HG02642 (cell line): ENCODE measurements at regions not wholly inside any gene's neighbourhood (a gene's known extent, or its start where the extent isn't known, plus 50 kb on each side); places are given as distances from the start of the nearest gene placed in this dataset.
"Not testable (repeated sequence)": the region's sequence is repeated elsewhere in the genome, so short reads cannot be mapped to it uniquely, and the experiment has no call there.

ENCODE experiments used
- ATAC-seq: cut with Tn5 transposase; IDR thresholded peaks from one replicate; pipeline ENCODE4 v1.9.1; 2021; ENCODE audit warnings: mild to moderate bottlenecking; ENCODE audit not compliant: unreplicated experiment, poor library complexity

GRCh38 chr1:192862271-192862670, 53.4 kb downstream of the RGS2 start:
- no peak for ATAC-seq

GRCh38 chr1:192866241-192866868, 57.5 kb downstream of the RGS2 start:
- ATAC-seq: no peak

GRCh38 chr1:192867180-192867579, 58.3 kb downstream of the RGS2 start:
- no peak for ATAC-seq

- no peak for ATAC-seq
Measured at GRCh38 chr1:192869308-192869940, 60.6 kb downstream of the RGS2 start.

- ATAC-seq: no peak
Measured at GRCh38 chr1:192872010-192872409, 63.2 kb downstream of the RGS2 start.

- ATAC-seq: no peak
Measured at GRCh38 chr1:192873836-192874235, 65.0 kb downstream of the RGS2 start.

GRCh38 chr1:192876633-192877032, 67.8 kb downstream of the RGS2 start:
- no peak for ATAC-seq

- no peak for ATAC-seq
Measured at GRCh38 chr1:192877283-192877886, 68.5 kb downstream of the RGS2 start.

GRCh38 chr1:192878249-192878648, 69.4 kb downstream of the RGS2 start:
- ATAC-seq: no peak

GRCh38 chr1:192879406-192879805, 70.6 kb downstream of the RGS2 start:
- no peak for ATAC-seq

- no peak for ATAC-seq
Measured at GRCh38 chr1:192880231-192880630, 71.4 kb downstream of the RGS2 start.

- ATAC-seq: no peak
Measured at GRCh38 chr1:192884241-192884640, 75.4 kb downstream of the RGS2 start.

- not testable (repeated sequence) for ATAC-seq
Measured at GRCh38 chr1:192885387-192885786, 76.5 kb downstream of the RGS2 start.

GRCh38 chr1:192887426-192887825, 78.6 kb downstream of the RGS2 start:
- no peak for ATAC-seq

GRCh38 chr1:192888574-192888973, 79.7 kb downstream of the RGS2 start:
- no peak for ATAC-seq

GRCh38 chr1:192889082-192889481, 80.2 kb downstream of the RGS2 start:
- no peak for ATAC-seq

GRCh38 chr1:192890134-192890533, 81.3 kb downstream of the RGS2 start:
- no peak for ATAC-seq

GRCh38 chr1:192892934-192893333, 84.1 kb downstream of the RGS2 start:
- ATAC-seq: no peak

GRCh38 chr1:192895487-192895886, 86.6 kb downstream of the RGS2 start:
- ATAC-seq: not testable (repeated sequence)

- no peak for ATAC-seq
Measured at GRCh38 chr1:192896376-192896775, 87.5 kb downstream of the RGS2 start.

- no peak for ATAC-seq
Measured at GRCh38 chr1:192901500-192901899, 92.7 kb downstream of the RGS2 start.

- ATAC-seq: no peak
Measured at GRCh38 chr1:192903142-192903541, 94.3 kb downstream of the RGS2 start.
